AG20443 (cell line): ENCODE measurements at regions not wholly inside any gene's neighbourhood (a gene's known extent, or its start where the extent isn't known, plus 50 kb on each side); places are given as distances from the start of the nearest gene placed in this dataset.

Source experiments
- DNase-seq: peaks from one replicate; pipeline ENCODE4 v3.0.0; 2012; ENCODE audit warnings: low spot score, mixed read lengths

GRCh38 chr5:92402956-92403702 is 1020.0 kb upstream of the ARRDC3 start:
- no peak for DNase-seq

- DNase-seq = peak; percentile 39
Measured at GRCh38 chr5:92402045-92402444, 1018.9 kb upstream of the ARRDC3 start.

GRCh38 chr5:92401492-92401891 is 1018.4 kb upstream of the ARRDC3 start:
- DNase-seq = peak; percentile 8

- DNase-seq = no peak
Measured at GRCh38 chr5:92394936-92395335, 1011.8 kb upstream of the ARRDC3 start.

GRCh38 chr5:92390657-92391056 is 1007.5 kb upstream of the ARRDC3 start:
- DNase-seq = no peak

GRCh38 chr5:92380069-92380770 is 997.1 kb upstream of the ARRDC3 start:
- no peak for DNase-seq

GRCh38 chr5:92378966-92379611 is 996.0 kb upstream of the ARRDC3 start:
- no peak for DNase-seq

- DNase-seq = no peak
Measured at GRCh38 chr5:92374859-92375258, 991.7 kb upstream of the ARRDC3 start.

GRCh38 chr5:92372766-92373165 is 989.6 kb upstream of the ARRDC3 start:
- no peak for DNase-seq

- DNase-seq = peak; percentile 8
Measured at GRCh38 chr5:92371889-92372235, 988.7 kb upstream of the ARRDC3 start.

- DNase-seq = no peak
Measured at GRCh38 chr5:92371171-92371888, 988.2 kb upstream of the ARRDC3 start.

GRCh38 chr5:92370032-92370431 is 986.9 kb upstream of the ARRDC3 start:
- DNase-seq = no peak

GRCh38 chr5:92369587-92369986 is 986.5 kb upstream of the ARRDC3 start:
- DNase-seq = no peak

- DNase-seq = peak; percentile 56
Measured at GRCh38 chr5:92364986-92365550, 982.0 kb upstream of the ARRDC3 start.

GRCh38 chr5:92353107-92354030 is 970.3 kb upstream of the ARRDC3 start:
- DNase-seq = peak; percentile 11

GRCh38 chr5:92337772-92338234 is 954.7 kb upstream of the ARRDC3 start:
- DNase-seq = no peak

GRCh38 chr5:92332039-92332438 is 948.9 kb upstream of the ARRDC3 start:
- peak; percentile 16 for DNase-seq

- no peak for DNase-seq
Measured at GRCh38 chr5:92330365-92330764, 947.2 kb upstream of the ARRDC3 start.

- no peak for DNase-seq
Measured at GRCh38 chr5:92329759-92330158, 946.6 kb upstream of the ARRDC3 start.

GRCh38 chr5:92328584-92329259 is 945.6 kb upstream of the ARRDC3 start:
- DNase-seq = no peak
